ENCODE measurements at regions not wholly inside any gene's neighbourhood (a gene's known extent, or its start where the extent isn't known, plus 50 kb on each side); places are given as distances from the start of the nearest gene placed in this dataset.
"Not testable (repeated sequence)": the region's sequence is repeated elsewhere in the genome, so short reads cannot be mapped to it uniquely, and the experiment has no call there.

DNA sequence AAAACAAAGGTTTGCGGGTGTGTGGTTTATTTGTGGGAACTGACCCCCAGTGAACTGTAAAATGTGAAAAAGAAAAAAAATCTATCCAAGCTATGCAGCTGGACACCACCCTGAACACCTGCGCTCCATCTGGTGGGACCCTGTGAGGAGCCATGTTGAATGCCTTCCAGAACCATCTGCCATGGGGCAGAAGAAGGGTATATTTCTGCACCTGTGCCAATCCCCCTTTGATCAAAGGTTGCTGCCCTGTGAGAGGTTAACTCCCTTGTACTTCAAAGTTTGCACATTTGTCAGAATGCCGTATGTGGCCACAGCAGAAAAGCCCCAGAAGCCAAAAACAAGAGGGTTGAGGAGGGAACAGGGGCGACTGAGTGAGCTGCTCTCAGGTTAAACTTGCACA, 148.5 kb upstream of the ALDH1B1 start:
- Histone ChIP-seq H3K4me3 (ENCODE audit: low read length) (no peak overlapping the region), H3K27ac (ENCODE audit: low read depth, low read length) (no peak overlapping the region), H3K9ac (ENCODE audit: low read length) (no peak overlapping the region), H3K4me1 (ENCODE audit: control insufficient read depth, insufficient read depth, low read length) (no peaks in the 10 kb centered on the region), H3K36me3 (ENCODE audit: control insufficient read depth, insufficient read depth, low read length) (no peaks in the 10 kb centered on the region), H3K27me3 (ENCODE audit: control insufficient read depth, insufficient read depth, low read length) (no peaks in the 10 kb centered on the region)

DNA sequence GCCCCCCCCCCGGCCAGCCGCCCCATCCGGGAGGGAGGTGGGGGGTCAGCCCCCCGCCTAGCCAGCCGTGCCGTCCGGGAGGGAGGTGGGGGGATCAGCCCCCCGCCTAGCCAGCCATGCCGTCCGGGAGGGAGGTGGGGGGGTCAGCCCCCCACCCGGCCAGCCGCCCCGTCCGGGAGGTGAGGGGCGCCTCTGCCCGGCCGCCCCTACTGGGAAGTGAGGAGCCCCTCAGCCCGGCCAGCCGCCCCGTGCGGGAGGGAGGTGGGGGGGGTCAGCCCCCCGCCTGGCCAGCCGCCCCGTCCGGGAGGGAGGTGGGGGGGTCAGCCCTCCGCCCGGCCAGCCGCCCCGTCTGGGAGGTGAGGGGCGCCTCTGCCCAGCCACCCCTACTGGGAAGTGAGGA, 150.4 kb upstream of the ALDH1B1 start:
- not testable (repeated sequence) for H3K9ac ChIP-seq (ENCODE audit: low read length); H3K4me3 ChIP-seq (ENCODE audit: low read length); H3K4me1 ChIP-seq (ENCODE audit: control insufficient read depth, insufficient read depth, low read length); H3K36me3 ChIP-seq (ENCODE audit: control insufficient read depth, insufficient read depth, low read length); H3K27ac ChIP-seq (ENCODE audit: low read depth, low read length); H3K27me3 ChIP-seq (ENCODE audit: control insufficient read depth, insufficient read depth, low read length)

- no peak overlapping the region for H3K4me3 ChIP-seq (ENCODE audit: low read length)
- H3K4me1 ChIP-seq (ENCODE audit: control insufficient read depth, insufficient read depth, low read length): no peaks in the 10 kb centered on the region
- no peak overlapping the region for H3K9ac ChIP-seq (ENCODE audit: low read length)
- H3K27me3 ChIP-seq (ENCODE audit: control insufficient read depth, insufficient read depth, low read length): no peaks in the 10 kb centered on the region
- no peak overlapping the region for H3K27ac ChIP-seq (ENCODE audit: low read depth, low read length)
- no peaks in the 10 kb centered on the region for H3K36me3 ChIP-seq (ENCODE audit: control insufficient read depth, insufficient read depth, low read length)
These were observed 152.5 kb upstream of the ALDH1B1 start for GRCh38 chr9:38240051-38240450.

- Histone ChIP-seq H3K4me3 (ENCODE audit: low read length) (no peak overlapping the region), H3K36me3 (ENCODE audit: control insufficient read depth, insufficient read depth, low read length) (no peaks in the 10 kb centered on the region), H3K4me1 (ENCODE audit: control insufficient read depth, insufficient read depth, low read length) (no peaks in the 10 kb centered on the region), H3K27me3 (ENCODE audit: control insufficient read depth, insufficient read depth, low read length) (no peaks in the 10 kb centered on the region), H3K27ac (ENCODE audit: low read depth, low read length) (no peak overlapping the region), H3K9ac (ENCODE audit: low read length) (no peak overlapping the region)
These were observed 157.3 kb upstream of the ALDH1B1 start for GRCh38 chr9:38235244-38235643.

- Histone ChIP-seq H3K36me3 (ENCODE audit: control insufficient read depth, insufficient read depth, low read length) (no peaks in the 10 kb centered on the region), H3K9ac (ENCODE audit: low read length) (no peak overlapping the region), H3K27me3 (ENCODE audit: control insufficient read depth, insufficient read depth, low read length) (no peaks in the 10 kb centered on the region), H3K27ac (ENCODE audit: low read depth, low read length) (no peak overlapping the region), H3K4me3 (ENCODE audit: low read length) (no peak overlapping the region), H3K4me1 (ENCODE audit: control insufficient read depth, insufficient read depth, low read length) (no peaks in the 10 kb centered on the region)
These were observed 157.9 kb upstream of the ALDH1B1 start for GRCh38 chr9:38234479-38235170.

GRCh38 chr9:38233796-38234355, 158.6 kb upstream of the ALDH1B1 start:
- Histone ChIP-seq H3K27ac (ENCODE audit: low read depth, low read length) (no peak overlapping the region), H3K36me3 (ENCODE audit: control insufficient read depth, insufficient read depth, low read length) (no peaks in the 10 kb centered on the region), H3K4me1 (ENCODE audit: control insufficient read depth, insufficient read depth, low read length) (no peaks in the 10 kb centered on the region), H3K4me3 (ENCODE audit: low read length) (no peak overlapping the region), H3K27me3 (ENCODE audit: control insufficient read depth, insufficient read depth, low read length) (no peaks in the 10 kb centered on the region), H3K9ac (ENCODE audit: low read length) (no peak overlapping the region)

GRCh38 chr9:38233343-38233742, 159.2 kb upstream of the ALDH1B1 start:
- H3K36me3 ChIP-seq (ENCODE audit: control insufficient read depth, insufficient read depth, low read length): no peaks in the 10 kb centered on the region
- no peak overlapping the region for H3K27ac ChIP-seq (ENCODE audit: low read depth, low read length)
- H3K4me1 ChIP-seq (ENCODE audit: control insufficient read depth, insufficient read depth, low read length): no peaks in the 10 kb centered on the region
- no peak overlapping the region for H3K4me3 ChIP-seq (ENCODE audit: low read length)
- H3K9ac ChIP-seq (ENCODE audit: low read length): no peak overlapping the region
- H3K27me3 ChIP-seq (ENCODE audit: control insufficient read depth, insufficient read depth, low read length): no peaks in the 10 kb centered on the region

- H3K36me3 ChIP-seq (ENCODE audit: control insufficient read depth, insufficient read depth, low read length): no peaks in the 10 kb centered on the region
- H3K9ac ChIP-seq (ENCODE audit: low read length): no peak overlapping the region
- no peaks in the 10 kb centered on the region for H3K27me3 ChIP-seq (ENCODE audit: control insufficient read depth, insufficient read depth, low read length)
- no peak overlapping the region for H3K4me3 ChIP-seq (ENCODE audit: low read length)
- no peak overlapping the region for H3K27ac ChIP-seq (ENCODE audit: low read depth, low read length)
- H3K4me1 ChIP-seq (ENCODE audit: control insufficient read depth, insufficient read depth, low read length): no peaks in the 10 kb centered on the region
These were observed 159.6 kb upstream of the ALDH1B1 start for GRCh38 chr9:38232895-38233294.

- peaks cover 3% of the 10 kb centered on the region for H3K4me1 ChIP-seq (ENCODE audit: control insufficient read depth, insufficient read depth, low read length)
- no peak overlapping the region for H3K4me3 ChIP-seq (ENCODE audit: low read length)
- H3K27me3 ChIP-seq (ENCODE audit: control insufficient read depth, insufficient read depth, low read length): no peaks in the 10 kb centered on the region
- H3K36me3 ChIP-seq (ENCODE audit: control insufficient read depth, insufficient read depth, low read length): no peaks in the 10 kb centered on the region
- no peak overlapping the region for H3K9ac ChIP-seq (ENCODE audit: low read length)
- no peak overlapping the region for H3K27ac ChIP-seq (ENCODE audit: low read depth, low read length)
These were observed 160.6 kb upstream of the SHB start for GRCh38 chr9:38229504-38230155.

GRCh38 chr9:38229104-38229500, 160.1 kb upstream of the SHB start:
- H3K27me3 ChIP-seq (ENCODE audit: control insufficient read depth, insufficient read depth, low read length): no peaks in the 10 kb centered on the region
- no peak overlapping the region for H3K9ac ChIP-seq (ENCODE audit: low read length)
- no peaks in the 10 kb centered on the region for H3K36me3 ChIP-seq (ENCODE audit: control insufficient read depth, insufficient read depth, low read length)
- no peak overlapping the region for H3K27ac ChIP-seq (ENCODE audit: low read depth, low read length)
- H3K4me3 ChIP-seq (ENCODE audit: low read length): no peak overlapping the region
- H3K4me1 ChIP-seq (ENCODE audit: control insufficient read depth, insufficient read depth, low read length): peaks cover 3% of the 10 kb centered on the region

- Histone ChIP-seq H3K4me1 (ENCODE audit: control insufficient read depth, insufficient read depth, low read length) (peaks cover 3% of the 10 kb centered on the region), H3K4me3 (ENCODE audit: low read length) (no peak overlapping the region), H3K27ac (ENCODE audit: low read depth, low read length) (no peak overlapping the region), H3K9ac (ENCODE audit: low read length) (no peak overlapping the region), H3K36me3 (ENCODE audit: control insufficient read depth, insufficient read depth, low read length) (no peaks in the 10 kb centered on the region), H3K27me3 (ENCODE audit: control insufficient read depth, insufficient read depth, low read length) (no peaks in the 10 kb centered on the region)
These were observed 159.5 kb upstream of the SHB start for GRCh38 chr9:38228331-38229103.

GRCh38 chr9:38227656-38228055, 158.6 kb upstream of the SHB start:
- no peaks in the 10 kb centered on the region for H3K27me3 ChIP-seq (ENCODE audit: control insufficient read depth, insufficient read depth, low read length)
- peaks cover 3% of the 10 kb centered on the region for H3K4me1 ChIP-seq (ENCODE audit: control insufficient read depth, insufficient read depth, low read length)
- H3K27ac ChIP-seq (ENCODE audit: low read depth, low read length): no peak overlapping the region
- no peaks in the 10 kb centered on the region for H3K36me3 ChIP-seq (ENCODE audit: control insufficient read depth, insufficient read depth, low read length)
- H3K9ac ChIP-seq (ENCODE audit: low read length): no peak overlapping the region
- H3K4me3 ChIP-seq (ENCODE audit: low read length): no peak overlapping the region
